SH-SY5Y (cell line): ENCODE measurements at regions not wholly inside any gene's neighbourhood (a gene's known extent, or its start where the extent isn't known, plus 50 kb on each side); places are given as distances from the start of the nearest gene placed in this dataset.

Experiments
- GATA2 ChIP-seq: IDR thresholded peaks from 2 replicates; pipeline ENCODE4 v1.6.1; 2011; ENCODE audit warnings: mild to moderate bottlenecking, low read depth, low read length
- GATA3 ChIP-seq: IDR thresholded peaks from 2 replicates; pipeline ENCODE4 v1.6.1; 2011; ENCODE audit warnings: low read depth, mild to moderate bottlenecking, low read length, moderate library complexity

DNA sequence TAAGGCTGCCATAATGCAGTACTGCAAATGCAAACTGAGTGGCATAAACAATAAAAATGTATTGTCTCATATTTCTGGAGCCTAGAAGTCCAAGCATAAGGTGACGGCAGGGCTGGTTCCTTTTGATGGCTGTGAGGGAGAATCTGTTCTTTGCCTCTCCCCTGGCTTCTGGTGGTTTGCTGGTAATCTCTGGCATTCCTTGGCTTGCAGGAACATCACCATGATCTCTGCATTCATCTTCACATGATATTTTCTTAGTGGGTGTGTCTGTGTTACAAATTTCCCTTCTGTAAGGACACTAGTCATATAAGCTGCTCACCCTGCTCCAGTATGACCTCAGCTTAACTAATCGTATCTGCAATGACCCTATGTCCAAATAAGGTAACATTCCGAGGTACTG lies 1104.2 kb upstream of the CITED2 start:
- no peak for TF ChIP-seq GATA3
- TF ChIP-seq GATA2 = no peak

DNA sequence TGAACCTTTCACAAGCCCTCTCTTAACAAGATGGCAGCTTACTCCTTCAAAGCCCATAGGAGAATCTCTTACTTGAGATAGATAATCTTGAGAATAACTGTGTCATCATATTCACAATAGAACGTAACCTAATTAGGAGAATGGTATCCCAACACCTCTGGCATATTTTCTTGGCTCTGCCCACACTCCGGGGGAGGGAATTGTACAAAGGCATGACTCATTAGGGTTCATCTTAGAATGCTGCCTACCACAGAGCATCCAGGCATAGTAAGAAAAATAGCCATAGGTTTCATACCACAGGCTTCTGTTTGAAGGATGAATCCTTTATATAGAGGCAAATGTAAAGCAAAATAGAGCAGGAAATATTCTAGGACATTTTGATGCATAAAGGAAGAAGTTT lies 1100.6 kb upstream of the CITED2 start:
- TF ChIP-seq GATA3 (no peak), GATA2 (no peak)

DNA sequence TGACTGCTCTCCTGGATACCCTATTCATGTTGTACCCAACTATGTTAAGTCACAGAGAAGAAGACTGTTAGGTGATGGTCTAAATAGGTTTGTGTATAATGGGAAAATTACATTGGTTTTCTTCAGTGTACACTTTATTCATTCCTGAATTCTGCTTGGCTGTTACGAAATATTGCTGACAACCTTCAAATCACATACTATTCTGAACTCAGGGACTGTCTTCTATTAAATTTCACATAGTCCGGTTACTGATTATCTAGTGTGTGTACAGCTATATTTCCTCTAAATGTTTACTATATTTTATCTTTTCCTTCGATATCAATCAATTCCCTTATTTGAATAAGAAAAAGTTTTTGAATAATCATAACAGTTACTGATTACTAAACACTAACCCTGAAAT lies 1090.3 kb upstream of the CITED2 start:
- TF ChIP-seq GATA2 = no peak
- no peak for TF ChIP-seq GATA3

DNA sequence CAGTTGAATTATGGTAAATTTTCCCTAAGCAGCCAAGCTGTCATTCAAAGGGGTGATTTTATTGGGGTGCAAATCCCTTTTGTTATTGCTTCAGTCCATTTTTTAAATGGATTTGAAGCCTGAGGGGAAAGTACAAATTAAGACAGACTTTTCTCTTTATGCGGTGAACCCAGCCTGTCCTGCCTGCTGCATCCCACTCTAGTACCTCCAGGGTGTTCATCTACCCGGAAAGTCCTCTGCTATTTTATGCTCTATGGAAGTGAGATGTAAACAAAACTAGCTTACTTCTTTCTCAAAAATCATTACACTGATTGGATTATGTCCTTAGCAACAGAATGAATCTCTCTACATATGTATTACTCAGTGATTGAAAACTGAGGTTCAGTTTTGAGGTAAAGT lies 1088.9 kb upstream of the CITED2 start:
- TF ChIP-seq GATA3 (no peak), GATA2 (no peak)

DNA sequence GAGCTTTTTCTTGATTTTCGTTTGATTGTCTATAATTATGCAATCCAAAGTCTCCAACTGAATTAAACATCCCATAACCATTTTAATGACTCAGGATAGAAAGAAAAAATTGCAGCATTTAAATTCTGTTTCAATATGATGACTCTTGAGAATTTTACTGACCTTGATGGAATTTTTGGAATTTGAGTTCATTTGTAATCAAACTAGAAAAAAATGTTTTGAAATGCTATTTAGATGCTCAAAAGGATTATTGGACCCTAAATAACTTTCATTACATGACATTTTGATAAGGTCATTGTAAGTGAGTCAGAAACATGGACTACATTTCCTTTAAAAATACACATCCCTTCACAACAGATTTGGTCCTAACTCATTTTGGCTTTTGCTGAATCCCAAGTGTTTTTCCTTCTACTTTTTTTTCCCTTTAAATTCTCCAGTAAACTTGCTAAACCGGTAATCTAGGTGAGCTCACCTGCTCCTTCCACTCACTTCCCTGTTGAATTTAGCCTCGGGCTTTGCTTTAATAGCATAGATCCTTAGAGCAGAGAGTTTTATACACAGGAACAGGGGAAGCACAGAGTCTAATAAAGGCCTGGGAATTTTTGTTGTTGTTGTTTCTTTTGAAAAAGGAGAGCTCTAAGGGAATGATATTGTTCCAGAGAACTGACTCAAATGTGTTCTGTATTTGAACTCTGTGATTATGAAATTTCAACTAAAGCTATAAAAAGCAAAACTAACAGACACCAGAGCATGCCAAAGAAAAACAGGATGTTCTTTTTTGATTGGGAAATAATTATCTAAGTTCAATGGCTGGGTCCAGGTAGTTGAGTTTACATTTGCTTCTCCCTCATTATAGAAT lies 1088.2 kb upstream of the CITED2 start:
- TF ChIP-seq GATA3 (no peak), GATA2 (no peak)

DNA sequence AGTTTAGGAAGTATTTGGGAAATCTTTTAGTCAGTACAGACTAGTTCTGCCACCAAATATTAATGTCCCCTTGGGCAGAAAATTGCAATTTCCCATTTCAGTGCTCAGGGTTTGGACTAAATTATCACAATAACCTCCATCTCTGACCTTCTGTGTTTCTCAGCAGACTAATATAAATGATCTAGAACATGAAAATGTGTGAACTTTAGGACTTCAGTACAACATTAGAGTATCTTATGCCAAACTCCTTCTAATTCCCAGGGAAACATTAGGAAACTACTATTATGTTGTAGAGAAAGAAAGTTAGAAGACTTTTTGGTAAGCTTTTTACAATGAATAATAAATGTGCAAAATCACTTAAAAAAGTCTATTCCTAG lies 1087.6 kb upstream of the CITED2 start:
- TF ChIP-seq GATA3 (no peak), GATA2 (no peak)

DNA sequence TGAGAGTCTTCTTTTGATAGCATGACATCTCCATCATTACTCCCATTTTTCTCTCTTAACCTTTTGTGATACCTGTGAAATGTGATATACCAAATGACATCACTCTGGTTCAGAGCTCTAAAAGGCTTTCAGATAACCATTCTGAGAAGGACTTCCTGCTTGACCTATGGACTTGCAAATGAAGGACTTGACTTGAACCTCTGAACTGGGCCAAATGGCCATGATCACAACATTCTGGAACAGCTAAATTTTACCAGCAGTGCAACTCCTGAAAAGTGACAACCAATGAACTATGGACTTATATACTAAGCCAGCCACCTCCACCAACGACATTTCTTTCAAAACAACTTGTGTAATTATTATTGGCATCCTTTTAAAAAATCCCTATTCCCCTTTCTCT lies 1085.8 kb upstream of the CITED2 start:
- TF ChIP-seq GATA2 (no peak), GATA3 (no peak)

DNA sequence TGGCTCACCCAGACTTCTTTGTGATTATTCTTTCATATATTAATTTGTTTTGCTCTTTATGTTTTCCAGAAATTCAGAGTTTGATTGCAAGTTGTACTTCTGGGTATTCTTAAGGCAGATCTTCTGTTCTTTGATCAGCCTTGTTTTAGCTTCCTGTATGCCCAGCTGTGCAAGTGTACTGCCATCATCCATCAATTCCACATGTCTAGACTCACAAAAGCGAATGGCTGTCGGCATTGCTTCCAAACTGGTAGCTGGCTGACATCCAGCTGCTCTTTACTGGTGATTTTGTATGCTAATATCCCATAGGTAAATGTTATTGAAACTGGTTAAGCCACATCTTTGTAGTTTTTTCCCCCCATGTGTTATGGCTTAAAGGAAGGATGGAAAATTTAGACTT lies 1084.8 kb upstream of the CITED2 start:
- TF ChIP-seq GATA3 = no peak
- TF ChIP-seq GATA2 = no peak

DNA sequence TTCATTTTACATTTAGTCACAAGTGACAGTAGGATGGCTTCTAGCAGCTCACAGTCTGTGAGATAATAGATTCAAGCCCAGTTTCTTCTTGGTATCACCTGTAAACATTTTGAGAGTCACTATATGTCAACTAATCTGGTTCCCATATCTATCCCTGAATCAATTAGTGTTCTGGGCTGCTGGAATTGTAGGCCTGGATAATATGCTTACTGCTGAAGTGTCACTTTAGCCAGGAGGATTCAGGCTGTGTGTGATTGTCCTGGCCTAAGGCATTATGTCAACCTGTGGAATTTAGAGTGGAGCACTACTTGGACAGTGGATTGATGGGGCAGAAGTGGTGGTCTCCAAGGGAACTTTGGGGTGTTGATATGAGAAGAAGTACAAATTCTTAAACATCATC lies 1071.8 kb upstream of the CITED2 start:
- TF ChIP-seq GATA3 = no peak
- no peak for TF ChIP-seq GATA2

DNA sequence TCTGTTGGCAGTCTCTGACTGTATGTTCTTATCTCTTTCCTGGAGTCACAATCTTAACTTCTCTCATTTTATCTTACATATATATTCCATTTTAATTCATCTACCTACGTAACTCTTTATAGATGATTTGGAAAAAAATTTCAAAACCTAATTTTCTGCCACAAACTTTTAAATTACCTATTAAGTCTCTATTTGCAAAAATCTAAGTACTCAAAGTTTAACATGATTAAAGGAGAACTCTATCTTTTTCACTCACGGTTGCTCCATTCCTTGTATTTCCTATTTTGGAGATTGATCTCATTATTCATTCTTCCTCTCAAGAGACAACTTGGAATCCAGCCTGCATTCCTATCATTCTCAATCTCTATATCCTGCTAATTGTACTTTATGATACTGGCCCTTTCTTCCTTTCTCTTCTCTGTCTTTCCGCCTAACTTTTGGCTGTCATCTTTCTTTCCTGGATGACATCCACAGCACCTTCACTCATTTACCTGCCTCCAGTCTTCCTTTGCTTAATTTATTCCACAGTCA lies 1071.1 kb upstream of the CITED2 start:
- TF ChIP-seq GATA2 = no peak
- TF ChIP-seq GATA3 = no peak

DNA sequence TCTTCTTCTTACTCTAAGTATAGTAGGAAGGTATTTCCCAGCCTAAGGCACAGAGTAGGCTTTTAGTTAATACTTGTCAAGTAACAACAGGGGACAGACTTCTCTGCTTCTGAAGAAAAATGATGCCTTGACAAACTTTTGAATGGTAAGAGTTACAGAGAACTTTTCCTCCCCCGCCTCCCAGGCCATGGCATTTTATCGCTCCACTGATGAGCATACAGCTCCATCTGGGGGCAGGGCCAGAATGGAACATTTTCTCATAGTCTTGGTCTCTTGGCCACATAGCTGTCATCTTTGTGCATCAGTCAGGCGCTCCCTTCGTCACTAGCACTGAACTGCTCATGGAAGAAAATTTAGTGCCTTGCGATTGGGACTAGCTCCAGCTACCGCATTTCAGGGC lies 1066.8 kb upstream of the CITED2 start:
- TF ChIP-seq GATA3 (no peak), GATA2 (no peak)

DNA sequence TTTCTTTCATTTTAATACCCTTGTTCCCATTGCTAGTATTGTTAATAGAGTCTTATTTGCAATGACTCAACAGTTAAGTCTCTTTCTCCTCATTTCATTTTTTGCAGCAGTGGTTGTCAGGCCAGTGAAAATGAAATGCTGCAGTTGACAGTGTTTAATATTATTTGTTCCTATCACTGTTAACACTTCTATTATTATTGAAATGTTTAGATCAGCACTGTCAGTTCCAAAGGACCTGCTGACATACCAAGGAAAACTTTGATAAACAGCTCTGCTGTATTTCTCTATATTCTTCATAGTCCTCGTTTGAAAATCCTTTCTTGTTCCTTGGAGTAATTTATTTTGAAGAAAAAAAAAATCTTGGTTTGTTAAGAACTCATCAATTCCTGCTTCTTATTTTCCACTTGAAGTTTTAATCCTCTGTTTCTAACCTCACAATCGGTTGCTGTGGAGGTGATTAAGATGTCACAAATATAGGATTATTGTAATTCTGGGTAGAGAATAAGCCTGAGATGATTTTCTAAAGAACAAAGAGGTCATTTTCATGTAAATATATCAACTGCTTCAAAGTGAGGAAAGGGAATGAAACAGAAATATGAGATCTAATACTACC lies 1065.9 kb upstream of the CITED2 start:
- TF ChIP-seq GATA3 = no peak
- TF ChIP-seq GATA2 = no peak

DNA sequence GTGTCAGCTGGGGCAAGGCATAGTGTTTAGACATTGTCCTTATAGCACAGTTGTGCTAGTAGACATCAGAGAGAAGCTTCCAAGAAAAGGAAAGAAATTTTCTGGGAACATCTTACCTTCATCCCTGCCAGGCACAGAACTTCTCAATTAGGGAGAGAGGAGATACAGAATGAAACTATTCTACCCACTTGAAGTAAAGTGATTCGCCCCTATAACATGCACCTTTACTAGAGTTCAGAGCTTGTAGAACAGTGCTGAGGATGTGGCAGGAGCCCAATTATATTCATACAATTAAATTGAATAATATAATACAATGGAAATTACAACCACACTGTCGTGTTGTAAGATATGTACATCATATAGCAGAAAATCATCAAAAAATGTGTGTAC lies 1063.9 kb upstream of the CITED2 start:
- TF ChIP-seq GATA2 = no peak

DNA sequence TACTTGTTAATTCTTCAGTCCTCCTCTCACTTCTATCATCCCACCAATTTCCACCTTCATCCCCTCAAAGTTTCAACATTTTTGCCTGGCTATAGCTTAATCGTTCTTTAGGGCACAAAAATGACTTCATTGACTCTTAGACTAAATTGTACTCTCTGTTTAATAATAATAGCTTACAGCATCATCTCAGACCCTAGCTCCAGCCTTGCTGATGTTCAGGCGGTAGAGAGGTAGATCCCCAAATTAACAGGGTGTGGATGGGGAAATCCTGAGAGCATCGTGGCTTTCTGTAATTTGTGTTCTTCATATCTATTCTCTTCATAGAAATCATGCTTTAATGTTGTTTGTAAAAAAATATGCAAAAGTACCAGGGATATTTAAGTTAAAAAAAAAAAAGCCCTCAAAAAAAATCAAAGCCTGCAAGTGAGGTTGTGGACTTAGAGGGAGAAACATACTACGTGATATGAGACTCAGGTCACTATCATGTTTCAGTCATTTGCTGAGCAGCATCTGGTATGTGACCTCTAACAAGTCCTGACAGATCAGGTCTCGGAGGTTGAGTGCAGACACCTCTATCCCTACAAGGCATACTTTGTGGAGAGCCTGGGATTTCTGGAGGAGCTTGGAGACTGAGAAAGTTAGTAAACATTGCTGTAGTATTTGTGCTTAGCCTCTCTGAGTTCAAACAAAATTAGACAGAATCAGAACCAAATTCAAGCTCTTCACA lies 1063.3 kb upstream of the CITED2 start:
- TF ChIP-seq GATA3 = no peak
- no peak for TF ChIP-seq GATA2

DNA sequence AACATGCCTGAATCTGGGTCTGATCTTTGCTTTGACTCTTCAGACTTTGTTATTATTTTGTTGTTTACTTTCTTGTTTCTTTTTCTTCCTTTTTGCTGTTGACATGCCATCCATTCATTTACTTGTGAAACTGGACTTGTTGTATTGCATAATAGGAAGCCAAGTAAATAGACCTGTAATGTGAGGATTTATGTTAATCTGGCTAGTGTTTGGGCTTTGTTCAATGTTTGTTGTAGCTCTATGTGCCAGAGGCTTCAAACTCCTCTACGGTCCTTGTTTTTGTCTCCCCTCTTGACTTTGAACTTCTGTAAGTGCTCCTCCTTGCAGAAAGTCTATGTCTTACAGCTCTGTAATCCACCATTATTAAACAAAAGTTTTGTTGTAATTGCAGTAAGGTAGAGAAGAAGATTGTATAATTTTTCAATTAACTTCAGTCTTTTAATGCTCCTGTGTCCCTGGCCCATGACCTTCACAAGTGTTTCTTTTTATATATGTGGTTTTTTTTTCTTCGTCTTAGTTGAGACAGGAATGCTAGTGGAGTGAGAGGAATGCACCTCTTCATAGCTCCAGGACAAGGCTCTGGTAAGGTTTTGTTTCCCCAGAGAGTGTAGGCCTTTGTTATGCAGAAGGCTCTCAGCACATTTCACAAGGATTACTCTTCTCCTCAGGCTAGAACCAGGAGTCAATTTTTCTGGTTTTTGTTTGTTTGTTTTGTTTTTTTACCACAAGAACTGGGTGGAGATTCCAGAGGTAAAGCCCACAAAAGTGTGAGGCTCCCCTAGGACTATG lies 1061.8 kb upstream of the CITED2 start:
- TF ChIP-seq GATA2 = no peak
- TF ChIP-seq GATA3 = no peak
